ENCODE measurements at regions not wholly inside any gene's neighbourhood (a gene's known extent, or its start where the extent isn't known, plus 50 kb on each side); places are given as distances from the start of the nearest gene placed in this dataset.

- no peak overlapping the region for H2BK15ac ChIP-seq (ENCODE audit: low read depth, low read length)
These were observed 638.6 kb downstream of the BCOR start for GRCh38 chrX:39459204-39459603.

More at GRCh38 chrX:39459204-39459603, 638.6 kb downstream of the BCOR start:
- DNase-seq: no peak
- Histone ChIP-seq H3K4ac (ENCODE audit: low read depth, low read length) (no peak overlapping the region), H2AK5ac (ENCODE audit: insufficient read length, low read length) (no peak overlapping the region), H3K27me3 (ENCODE audit: insufficient read depth, low read length) (no peaks in the 10 kb centered on the region), H2BK20ac (ENCODE audit: low read depth, low read length, poor library complexity, severe bottlenecking) (no peak overlapping the region), H3K18ac (ENCODE audit: insufficient read length, low read depth, low read length) (no peak overlapping the region), H4K91ac (ENCODE audit: insufficient read length, low read depth, low read length) (no peak overlapping the region), H3K27ac (ENCODE audit: insufficient read length, low read depth, low read length) (no peak overlapping the region), H3K79me2 (ENCODE audit: insufficient read depth, low read length) (no peaks in the 10 kb centered on the region), H2BK5ac (ENCODE audit: insufficient read length, low read length) (no peak overlapping the region), H3K23ac (ENCODE audit: insufficient read length, low read depth, low read length) (no peak overlapping the region), H3K4me2 (ENCODE audit: insufficient read depth, insufficient read length, low read length) (no peak overlapping the region), H3K4me1 (ENCODE audit: insufficient read depth, low read length) (no peaks in the 10 kb centered on the region), H3T11ph (ENCODE audit: low read length) (no peak overlapping the region), H4K8ac (replicated peaks; ENCODE audit: insufficient read length, low read depth, low read length) (no peak overlapping the region), H3K23me2 (ENCODE audit: insufficient read length, low read depth, low read length, poor library complexity, severe bottlenecking) (no peaks in the 10 kb centered on the region), H2AFZ (ENCODE audit: low read length) (no peak overlapping the region), H3K9me3 (ENCODE audit: control insufficient read depth, low read depth, low read length) (no peaks in the 10 kb centered on the region), H4K20me1 (ENCODE audit: control insufficient read depth, insufficient read depth, insufficient read length) (no peaks in the 10 kb centered on the region), H2BK12ac (ENCODE audit: insufficient read length, low read depth, low read length) (no peak overlapping the region), H4K5ac (ENCODE audit: insufficient read length, low read depth, low read length) (no peak overlapping the region), H2BK120ac (ENCODE audit: low read depth, low read length, poor library complexity, severe bottlenecking) (no peak overlapping the region), H3K56ac (ENCODE audit: insufficient read length, low read depth, low read length) (no peak overlapping the region), H3K9ac (ENCODE audit: extremely low read depth, insufficient read length, low read length) (no peak overlapping the region), H3K79me1 (ENCODE audit: insufficient read depth, low read depth, low read length, poor library complexity, severe bottlenecking) (no peaks in the 10 kb centered on the region), H3K14ac (ENCODE audit: insufficient read depth, low read length) (no peak overlapping the region)
- Mint-ChIP-seq H3K27me3 (ENCODE audit: low read depth) (peaks cover 11% of the 10 kb centered on the region), H3K9me3 (peaks cover 60 to 76% of the 10 kb centered on the region in 2 experiments), H3K27ac (no peak overlapping the region), H3K36me3 (ENCODE audit: insufficient read depth in 1 of 3, low read depth in 3 of 3) (peaks cover 2 to 15% (median 6%) of the 10 kb centered on the region in 3 experiments; a peak in 5 of 7 replicates), H3K4me1 (no peaks in the 10 kb centered on the region), H3K4me3 (no peak overlapping the region; a peak in 1 of 5 replicates)
- TF ChIP-seq, protein P1, sequence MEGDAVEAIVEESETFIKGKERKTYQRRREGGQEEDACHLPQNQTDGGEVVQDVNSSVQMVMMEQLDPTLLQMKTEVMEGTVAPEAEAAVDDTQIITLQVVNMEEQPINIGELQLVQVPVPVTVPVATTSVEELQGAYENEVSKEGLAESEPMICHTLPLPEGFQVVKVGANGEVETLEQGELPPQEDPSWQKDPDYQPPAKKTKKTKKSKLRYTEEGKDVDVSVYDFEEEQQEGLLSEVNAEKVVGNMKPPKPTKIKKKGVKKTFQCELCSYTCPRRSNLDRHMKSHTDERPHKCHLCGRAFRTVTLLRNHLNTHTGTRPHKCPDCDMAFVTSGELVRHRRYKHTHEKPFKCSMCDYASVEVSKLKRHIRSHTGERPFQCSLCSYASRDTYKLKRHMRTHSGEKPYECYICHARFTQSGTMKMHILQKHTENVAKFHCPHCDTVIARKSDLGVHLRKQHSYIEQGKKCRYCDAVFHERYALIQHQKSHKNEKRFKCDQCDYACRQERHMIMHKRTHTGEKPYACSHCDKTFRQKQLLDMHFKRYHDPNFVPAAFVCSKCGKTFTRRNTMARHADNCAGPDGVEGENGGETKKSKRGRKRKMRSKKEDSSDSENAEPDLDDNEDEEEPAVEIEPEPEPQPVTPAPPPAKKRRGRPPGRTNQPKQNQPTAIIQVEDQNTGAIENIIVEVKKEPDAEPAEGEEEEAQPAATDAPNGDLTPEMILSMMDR (conservative IDR thresholded peaks at IDR 0.05): no peak
- WGBS (ENCODE audit: extremely low coverage, insufficient read length, low lambda C conversion rate): no CpG with 5 or more reads among the region's 5 CpGs

All from H9 (cell line).